PC-9 (cell line): ENCODE measurements at regions not wholly inside any gene's neighbourhood (a gene's known extent, or its start where the extent isn't known, plus 50 kb on each side); places are given as distances from the start of the nearest gene placed in this dataset.

Experiments used
- CTCF ChIP-seq: fragments of 200-600 bp; sonication (generic); conservative IDR thresholded peaks from 2 replicates; pipeline ENCODE4 v1.6.1; 2017; ENCODE audit warnings: mixed run types, antibody characterized with exemption, mild to moderate bottlenecking, moderate library complexity
- EZH2 ChIP-seq: fragments of 200-600 bp; sonication (generic); IDR thresholded peaks from 2 replicates; pipeline ENCODE4 v1.8.0; 2017; ENCODE audit warnings: antibody characterized with exemption, low read depth

GRCh38 chr5:101675510-101676219, 620.4 kb downstream of the SLCO4C1 start:
- no peak for TF ChIP-seq CTCF
- TF ChIP-seq EZH2, result no peak
